HCT116 (cell line): ENCODE measurements at regions not wholly inside any gene's neighbourhood (a gene's known extent, or its start where the extent isn't known, plus 50 kb on each side); places are given as distances from the start of the nearest gene placed in this dataset.
A peak's percentile ranks its signal among the peaks of the same experiment; 100 is the strongest.

Experiments
- ATAC-seq: fragments of 200-7000 bp; cut with Tn5 transposase; 2 replicates; pipeline ENCODE4 v1.9.1; 2020; ENCODE audit warnings: mild to moderate bottlenecking, moderate library complexity
- BruUV-seq: library from RNA; stranded (reverse); fragments of 400-500 nt; replicated peaks from 2 replicates; lab custom pipeline; 2021; lab: Mats Ljungman, UMichigan
- CTCF ChIA-PET: fragments of 300-600 bp; sonication (Branson Sonifier 250); formaldehyde crosslinking; loops from one replicate; lab custom pipeline; 2021; ENCODE audit warnings: antibody characterized with exemption; lab: Charles Lee
- POLR2A ChIA-PET: fragments of 300-600, 350-600 bp; sonication (Branson Sonifier 250); formaldehyde crosslinking; loops from one replicate; lab custom pipeline; 2021; ENCODE audit warnings: antibody characterized with exemption; lab: Charles Lee
- RAD21 ChIA-PET, 2 experiments: fragments of 300-600 bp; sonication (Branson Sonifier 250); formaldehyde crosslinking; loops; one replicate each; lab custom pipeline; 2023; ENCODE audit warnings: low total read pairs in 2 of 2; ENCODE audit not compliant: uncharacterized antibody in 2 of 2, unreplicated experiment in 2 of 2, low non-redundant PET in 1 of 2; lab: Charles Lee
- DNase-seq: peaks from one replicate; pipeline ENCODE4 v3.0.0-alpha.2; 2010; ENCODE audit warnings: low read depth, low spot score
- H2AFZ ChIP-seq: fragments of 200-600 bp; shearing (Covaris generic), sonication (generic); 2 replicates; pipeline ENCODE4 v1.6.1; 2017; ENCODE audit warnings: low read depth, mixed run types, mixed read lengths, antibody characterized with exemption, low read length; ENCODE audit not compliant: poor library complexity, severe bottlenecking
- H3K27ac ChIP-seq: 2 replicates; pipeline ENCODE4 v1.5.1; 2012; ENCODE audit warnings: low read depth, low read length
- H3K27me3 ChIP-seq: fragments of 200-600 bp; sonication (generic); 2 replicates; pipeline ENCODE4 v1.6.1; 2016; ENCODE audit warnings: mixed run types, low read length, mixed read lengths; ENCODE audit not compliant: insufficient read depth
- H3K36me3 ChIP-seq, 2 experiments: fragments of 200-500 bp in 1 of 2; fragments of 200-600 bp in 1 of 2; sonication (Bioruptor generic) in 1 of 2; sonication (generic) in 1 of 2; 2 replicates each; pipeline versions ENCODE4 v1.5.1 to v1.6.1; 2014 to 2016; ENCODE audit warnings: low read length in 2 of 2, inconsistent platforms in 1 of 2, mixed read lengths in 1 of 2, mixed run types in 1 of 2; ENCODE audit not compliant: insufficient read depth in 2 of 2, control insufficient read depth in 1 of 2
- H3K4me1 ChIP-seq, 2 experiments: fragments of 200-600 bp in 1 of 2; sonication (generic) in 1 of 2; 2 replicates each; pipeline versions ENCODE4 v1.5.1 to v1.6.1; 2012 to 2017; ENCODE audit warnings: low read length in 2 of 2, inconsistent platforms in 1 of 2, mild to moderate bottlenecking in 1 of 2, mixed read lengths in 1 of 2, mixed run types in 1 of 2, moderate library complexity in 1 of 2; ENCODE audit not compliant: insufficient read depth in 2 of 2, control insufficient read depth in 1 of 2
- H3K4me2 ChIP-seq: fragments of 200-600 bp; sonication (generic); 2 replicates; pipeline ENCODE4 v1.6.1; 2017; ENCODE audit warnings: mixed run types, low read length, mixed read lengths
- H3K4me3 ChIP-seq, 2 experiments: fragments of 200-600 bp in 1 of 2; sonication (generic) in 1 of 2; replicated peaks in 1 of 2; 2 replicates each; pipeline ENCODE4 v1.5.1; 2011 to 2016; ENCODE audit warnings: low read length in 2 of 2, control low read depth in 1 of 2, low read depth in 1 of 2, mild to moderate bottlenecking in 1 of 2, mixed read lengths in 1 of 2, mixed run types in 1 of 2
- H3K79me2 ChIP-seq: fragments of 200-600 bp; sonication (generic); 2 replicates; pipeline ENCODE4 v1.6.1; 2017; ENCODE audit warnings: mild to moderate bottlenecking, mixed run types, low read length, moderate library complexity, mixed read lengths; ENCODE audit not compliant: insufficient read depth
- H3K9ac ChIP-seq: fragments of 200-600 bp; sonication (generic); 2 replicates; pipeline ENCODE4 v1.6.1; 2016; ENCODE audit warnings: low read length, mixed read lengths
- H3K9me2 ChIP-seq: fragments of 200-600 bp; sonication (generic), shearing (Covaris generic); 2 replicates; pipeline ENCODE4 v1.6.1; 2017; ENCODE audit warnings: mixed run types, mild to moderate bottlenecking, moderate library complexity; ENCODE audit not compliant: insufficient read depth
- H3K9me3 ChIP-seq, 2 experiments: fragments of 200-500 bp in 1 of 2; fragments of 200-600 bp in 1 of 2; sonication (Bioruptor generic) in 1 of 2; sonication (generic) in 1 of 2; 2 replicates each; pipeline ENCODE4 v1.6.1; 2014 to 2017; ENCODE audit warnings: low read length in 2 of 2, mixed read lengths in 2 of 2, inconsistent platforms in 1 of 2, low read depth in 1 of 2, mild to moderate bottlenecking in 1 of 2, mixed run types in 1 of 2, moderate library complexity in 1 of 2; ENCODE audit not compliant: control insufficient read depth in 1 of 2, insufficient read depth in 1 of 2
- H4K20me1 ChIP-seq: fragments of 200-600 bp; sonication (generic), shearing (Covaris generic); 2 replicates; pipeline ENCODE4 v1.6.1; 2017; ENCODE audit warnings: mixed run types, mild to moderate bottlenecking, moderate library complexity; ENCODE audit not compliant: insufficient read depth
- CEBPB ChIP-seq: IDR thresholded peaks from 2 replicates; pipeline ENCODE4 v1.6.1; 2012; ENCODE audit warnings: low read depth
- ELF1 ChIP-seq: IDR thresholded peaks from 2 replicates; pipeline ENCODE4 v1.6.1; 2012; ENCODE audit warnings: low read depth, borderline replicate concordance
- POLR2AphosphoS5 ChIP-seq: IDR thresholded peaks from 2 replicates; pipeline ENCODE4 v1.6.1; 2011; ENCODE audit warnings: mild to moderate bottlenecking, low read depth, low read length, moderate library complexity
- RAD21 ChIP-seq: IDR thresholded peaks from 2 replicates; pipeline ENCODE4 v1.6.1; 2012; ENCODE audit warnings: low read depth, mild to moderate bottlenecking
- SIN3A ChIP-seq: IDR thresholded peaks from 2 replicates; pipeline ENCODE4 v1.6.1; 2012; ENCODE audit warnings: low read depth
- SP1 ChIP-seq: IDR thresholded peaks from 2 replicates; pipeline ENCODE4 v1.6.1; 2012; ENCODE audit warnings: low read depth
- TCF7L2 ChIP-seq: IDR thresholded peaks from 2 replicates; pipeline ENCODE4 v1.7.0; 2011; ENCODE audit warnings: borderline replicate concordance, inconsistent platforms; ENCODE audit not compliant: insufficient read depth, insufficient read length; ENCODE audit errors: extremely low read depth
- intact Hi-C: fragments of 100-400 bp; cut with micrococcal nuclease; formaldehyde crosslinking; loops from 2 replicates; pipeline ENCODE4 v1.10.0; 2022
- TF ChIP-seq, protein P1 (sequence below), 3 experiments: fragments of 200-600 bp in 1 of 3; sonication (generic) in 1 of 3; IDR thresholded peaks in 2 of 3; conservative IDR thresholded peaks in 1 of 3; 2 replicates each; pipeline ENCODE4 v1.5.1; 2012 to 2017; ENCODE audit warnings: low read depth in 2 of 3, low read length in 2 of 3, antibody characterized with exemption in 1 of 3, borderline replicate concordance in 1 of 3, control low read depth in 1 of 3, mild to moderate bottlenecking in 1 of 3, mixed read lengths in 1 of 3, mixed run types in 1 of 3, moderate library complexity in 1 of 3; ENCODE audit not compliant: insufficient read depth in 1 of 3
- TF ChIP-seq, protein P2 (sequence below): IDR thresholded peaks from 2 replicates; pipeline ENCODE4 v1.6.1; 2012
- TF ChIP-seq, protein P3 (sequence below): IDR thresholded peaks from 2 replicates; pipeline ENCODE4 v1.6.1; 2012

DNA sequence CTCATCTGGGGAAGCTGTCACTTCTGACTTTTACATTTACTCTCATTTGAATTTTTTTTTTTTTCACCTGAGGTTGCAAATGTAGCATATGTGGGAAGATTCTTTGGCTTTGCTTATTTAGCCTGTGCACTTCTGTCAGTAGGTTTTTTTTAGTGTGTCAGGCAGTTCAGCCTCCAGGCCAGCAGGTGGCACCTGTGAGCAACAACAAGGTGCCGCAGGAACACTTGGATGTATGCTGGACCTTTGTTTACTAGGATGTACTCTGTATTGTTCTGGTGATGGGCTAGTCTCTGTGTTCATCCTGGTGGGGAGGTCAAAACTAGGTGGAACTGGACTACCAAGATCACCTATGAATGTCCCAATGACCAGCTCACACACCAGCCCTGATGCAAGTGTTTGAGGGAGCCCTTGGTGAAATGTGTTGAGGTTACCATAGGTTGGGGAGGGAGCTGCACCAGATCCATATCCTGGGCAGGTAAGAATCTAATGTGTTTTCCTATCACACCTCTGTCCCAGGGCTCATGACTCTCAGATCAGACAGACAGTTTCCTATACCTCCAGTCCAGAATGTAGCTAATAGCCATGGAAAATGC lies 618.2 kb downstream of the BRINP3 start:
- no TSS peak for BruUV-seq
- RAD21 ChIA-PET, result no interaction called here
- H4K20me1 ChIP-seq, result no peaks in the 10 kb centered on the region
- no peak overlapping the region for H3K4me2 ChIP-seq
- no peaks in the 10 kb centered on the region for H3K4me1 ChIP-seq
- H3K36me3 ChIP-seq, result no peaks in the 10 kb centered on the region
- H3K4me3 ChIP-seq, result no peak overlapping the region
- intact Hi-C loops, result no loop called here
- DNase-seq (peak; percentile 3), ATAC-seq (peak; percentile 42; the same call in 1 of the 2 replicates)
- peaks cover 0 to 7% of the 10 kb centered on the region in 2 experiments; a peak in 1 of 4 replicates for H3K9me3 ChIP-seq
- no peak overlapping the region for H3K9ac ChIP-seq
- CTCF ChIA-PET, result no interaction called here
- no peak for TF ChIP-seq CEBPB
- TF ChIP-seq, protein P1, sequence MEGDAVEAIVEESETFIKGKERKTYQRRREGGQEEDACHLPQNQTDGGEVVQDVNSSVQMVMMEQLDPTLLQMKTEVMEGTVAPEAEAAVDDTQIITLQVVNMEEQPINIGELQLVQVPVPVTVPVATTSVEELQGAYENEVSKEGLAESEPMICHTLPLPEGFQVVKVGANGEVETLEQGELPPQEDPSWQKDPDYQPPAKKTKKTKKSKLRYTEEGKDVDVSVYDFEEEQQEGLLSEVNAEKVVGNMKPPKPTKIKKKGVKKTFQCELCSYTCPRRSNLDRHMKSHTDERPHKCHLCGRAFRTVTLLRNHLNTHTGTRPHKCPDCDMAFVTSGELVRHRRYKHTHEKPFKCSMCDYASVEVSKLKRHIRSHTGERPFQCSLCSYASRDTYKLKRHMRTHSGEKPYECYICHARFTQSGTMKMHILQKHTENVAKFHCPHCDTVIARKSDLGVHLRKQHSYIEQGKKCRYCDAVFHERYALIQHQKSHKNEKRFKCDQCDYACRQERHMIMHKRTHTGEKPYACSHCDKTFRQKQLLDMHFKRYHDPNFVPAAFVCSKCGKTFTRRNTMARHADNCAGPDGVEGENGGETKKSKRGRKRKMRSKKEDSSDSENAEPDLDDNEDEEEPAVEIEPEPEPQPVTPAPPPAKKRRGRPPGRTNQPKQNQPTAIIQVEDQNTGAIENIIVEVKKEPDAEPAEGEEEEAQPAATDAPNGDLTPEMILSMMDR (IDR thresholded peaks at IDR 0.05 in 2 of 3, conservative IDR thresholded peaks at IDR 0.05 in 1 of 3; ENCODE audit: borderline replicate concordance in 1 of 3, insufficient read depth in 1 of 3, low read depth in 2 of 3, low read length in 2 of 3), result peak in 2 of 3 experiments; percentile 83 to 85; a peak in 4 of 6 replicates
- peak; percentile 23; the same call in 1 of the 2 replicates for TF ChIP-seq RAD21
- H2AFZ ChIP-seq, result no peak overlapping the region
- H3K27me3 ChIP-seq, result no peaks in the 10 kb centered on the region
- H3K79me2 ChIP-seq, result no peaks in the 10 kb centered on the region
- H3K27ac ChIP-seq, result no peak overlapping the region
- H3K9me2 ChIP-seq, result no peaks in the 10 kb centered on the region
- POLR2A ChIA-PET, result no interaction called here

DNA sequence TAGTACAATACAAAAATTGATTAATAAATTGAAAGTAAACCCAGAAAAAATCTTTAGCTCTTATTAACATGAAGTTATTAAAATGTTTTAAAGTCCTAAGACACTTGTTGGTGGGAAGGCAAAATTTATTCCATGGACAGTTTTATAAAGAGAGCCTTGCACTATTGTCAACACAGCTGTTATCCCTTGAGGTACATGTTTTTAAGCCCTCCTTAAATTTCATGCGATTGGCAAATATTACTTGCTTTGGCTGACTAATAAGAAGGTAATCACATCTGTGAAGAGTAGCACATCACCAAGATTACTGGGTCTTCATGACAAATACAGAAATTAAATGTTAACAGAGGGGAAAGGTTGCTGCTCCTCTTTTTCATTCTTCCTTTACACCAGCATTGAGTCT lies 611.1 kb downstream of the BRINP3 start:
- Histone ChIP-seq H3K9ac (no peak overlapping the region), H3K27ac (no peak overlapping the region), H3K9me3 (no peaks in the 10 kb centered on the region), H3K4me3 (no peak overlapping the region), H3K9me2 (no peaks in the 10 kb centered on the region), H3K4me2 (no peak overlapping the region), H3K79me2 (no peaks in the 10 kb centered on the region), H3K36me3 (no peaks in the 10 kb centered on the region), H4K20me1 (no peaks in the 10 kb centered on the region), H3K27me3 (no peaks in the 10 kb centered on the region), H3K4me1 (no peaks in the 10 kb centered on the region), H2AFZ (no peak overlapping the region)
- intact Hi-C loops, result loop anchor here (10.0 kb wide), 1 partner anchor 58 kb away; no protein-coding TSS in a partner anchor
- ChIA-PET RAD21 (no interaction called here), CTCF (no interaction called here), POLR2A (no interaction called here)
- ATAC-seq (no peak), DNase-seq (no peak)
- no TSS peak for BruUV-seq
- no peak for TF ChIP-seq POLR2AphosphoS5
- TF ChIP-seq, protein P2, sequence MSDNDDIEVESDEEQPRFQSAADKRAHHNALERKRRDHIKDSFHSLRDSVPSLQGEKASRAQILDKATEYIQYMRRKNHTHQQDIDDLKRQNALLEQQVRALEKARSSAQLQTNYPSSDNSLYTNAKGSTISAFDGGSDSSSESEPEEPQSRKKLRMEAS, result no peak
- TF ChIP-seq ELF1, result no peak
- TF ChIP-seq SP1, result no peak
- no peak for TF ChIP-seq SIN3A
- TF ChIP-seq TCF7L2, result no peak
- TF ChIP-seq, protein P3, sequence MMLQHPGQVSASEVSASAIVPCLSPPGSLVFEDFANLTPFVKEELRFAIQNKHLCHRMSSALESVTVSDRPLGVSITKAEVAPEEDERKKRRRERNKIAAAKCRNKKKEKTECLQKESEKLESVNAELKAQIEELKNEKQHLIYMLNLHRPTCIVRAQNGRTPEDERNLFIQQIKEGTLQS, result no peak
- TF ChIP-seq, protein P1 (IDR thresholded peaks at IDR 0.05 in 2 of 3, conservative IDR thresholded peaks at IDR 0.05 in 1 of 3; ENCODE audit: borderline replicate concordance in 1 of 3, insufficient read depth in 1 of 3, low read depth in 2 of 3, low read length in 2 of 3), result no peak
